Esophagus muscularis mucosa (tissue), 4 donors: ENCODE measurements at regions not wholly inside any gene's neighbourhood (a gene's known extent, or its start where the extent isn't known, plus 50 kb on each side); places are given as distances from the start of the nearest gene placed in this dataset.

ENCODE experiments used
- DNase-seq: peaks from one replicate; pipeline ENCODE4 v3.0.0-alpha.2; 2017; ENCODE audit errors: extremely low spot score
- H3K27ac ChIP-seq, 4 donors: fragments of 200-600 bp; sonication (generic); replicated peaks in 1 of 4; 1 replicate in 3 of 4; 2 replicates in 1 of 4; pipeline ENCODE4 v1.5.1; 2016 to 2019; ENCODE audit warnings: mild to moderate bottlenecking in 1 of 4
- H3K27me3 ChIP-seq, 4 donors: fragments of 200-600 bp; sonication (generic); one replicate each; pipeline versions ENCODE4 v1.5.1 to v1.6.0; 2016 to 2019
- H3K36me3 ChIP-seq, 4 donors: fragments of 200-600 bp; sonication (generic); one replicate each; pipeline ENCODE4 v1.5.1; 2016 to 2019
- H3K4me1 ChIP-seq, 4 donors: fragments of 200-600 bp; sonication (generic); one replicate each; pipeline ENCODE4 v1.5.1; 2016 to 2019
- H3K4me3 ChIP-seq, 4 donors: fragments of 200-600 bp; sonication (generic); 1 replicate in 2 of 4; 2 replicates in 2 of 4; pipeline ENCODE4 v1.5.1; 2016 to 2019; ENCODE audit warnings: mild to moderate bottlenecking in 4 of 4, moderate library complexity in 1 of 4
- H3K9me3 ChIP-seq, 4 donors: fragments of 200-600 bp; sonication (generic); 1 replicate in 3 of 4; 2 replicates in 1 of 4; pipeline ENCODE4 v1.5.1; 2016 to 2019
- CTCF ChIP-seq, 3 experiments: fragments of 200-600 bp in 2 of 3; fragments of 450-650 bp in 1 of 3; sonication (generic) in 2 of 3; IDR thresholded peaks; one replicate each; pipeline ENCODE4 v1.5.1; 2017 to 2019; ENCODE audit warnings: antibody characterized with exemption in 3 of 3, mild to moderate bottlenecking in 2 of 3, moderate library complexity in 1 of 3
- EP300 ChIP-seq: sonication (generic); formaldehyde crosslinking; IDR thresholded peaks from one replicate; pipeline ENCODE4 v1.6.1; 2017; ENCODE audit warnings: antibody characterized with exemption
- POLR2A ChIP-seq: fragments of 450-650 bp; IDR thresholded peaks from one replicate; pipeline ENCODE4 v1.6.1; 2017; ENCODE audit warnings: antibody characterized with exemption, moderate library complexity, mild to moderate bottlenecking, low read depth
- POLR2AphosphoS5 ChIP-seq, 2 donors: sonication (generic); formaldehyde crosslinking; IDR thresholded peaks; one replicate each; pipeline ENCODE4 v1.6.1; 2017; ENCODE audit warnings: antibody characterized with exemption in 2 of 2
- WGBS: methylation state at CpG from one replicate; pipeline ENCODE4 v1.1.5; 2018; 5-methylcytosine and 5-hydroxymethylcytosine counted together
- intact Hi-C: fragments of 100-400 bp; cut with DNase I; formaldehyde crosslinking; loops from one replicate; pipeline ENCODE4 v1.15.1; 2023

GRCh38 chr5:124001036-124001615 is 489.1 kb downstream of the CSNK1G3 start:
- no peaks in the 10 kb centered on the region for H3K27me3 ChIP-seq
- no peak overlapping the region for H3K27ac ChIP-seq
- H3K4me3 ChIP-seq, result no peak overlapping the region
- WGBS, result 98% methylated on average over 4 of the region's 4 CpGs
- intact Hi-C loops, result no loop called here
- peaks cover 0 to 11% (median 0%) of the 10 kb centered on the region in 4 donors for H3K4me1 ChIP-seq
- no peaks in the 10 kb centered on the region for H3K36me3 ChIP-seq
- DNase-seq, result no peak
- TF ChIP-seq POLR2AphosphoS5 (IDR thresholded peaks at IDR 0.05), result no peak
- no peak for TF ChIP-seq EP300
- no peak for TF ChIP-seq POLR2A
- TF ChIP-seq CTCF (IDR thresholded peaks at IDR 0.05), result no peak
- H3K9me3 ChIP-seq, result no peaks in the 10 kb centered on the region

GRCh38 chr5:124000538-124000937 is 488.6 kb downstream of the CSNK1G3 start:
- Histone ChIP-seq H3K36me3 (no peaks in the 10 kb centered on the region), H3K4me1 (peaks cover 0 to 11% (median 0%) of the 10 kb centered on the region in 4 donors), H3K9me3 (no peaks in the 10 kb centered on the region), H3K27me3 (no peaks in the 10 kb centered on the region), H3K4me3 (no peak overlapping the region), H3K27ac (no peak overlapping the region)
- intact Hi-C loops, result no loop called here
- TF ChIP-seq EP300, result no peak
- no peak for TF ChIP-seq CTCF (IDR thresholded peaks at IDR 0.05)
- TF ChIP-seq POLR2A, result no peak
- TF ChIP-seq POLR2AphosphoS5 (IDR thresholded peaks at IDR 0.05), result no peak
- DNase-seq, result no peak
- 29% methylated on average over 2 of the region's 2 CpGs for WGBS

- H3K36me3 ChIP-seq, result no peaks in the 10 kb centered on the region
- WGBS, result 53% methylated on average over 7 of the region's 7 CpGs
- no peak overlapping the region for H3K27ac ChIP-seq
- no peak for TF ChIP-seq EP300
- TF ChIP-seq CTCF (IDR thresholded peaks at IDR 0.05), result no peak
- TF ChIP-seq POLR2A, result no peak
- TF ChIP-seq POLR2AphosphoS5 (IDR thresholded peaks at IDR 0.05), result no peak
- no peak overlapping the region for H3K4me3 ChIP-seq
- H3K9me3 ChIP-seq, result no peaks in the 10 kb centered on the region
- no peaks in the 10 kb centered on the region for H3K27me3 ChIP-seq
- intact Hi-C loops, result no loop called here
- DNase-seq, result no peak
- peaks cover 0 to 11% (median 0%) of the 10 kb centered on the region in 4 donors for H3K4me1 ChIP-seq
Measured at GRCh38 chr5:123997462-123998215, 485.7 kb downstream of the CSNK1G3 start.

- H3K36me3 ChIP-seq, result no peaks in the 10 kb centered on the region
- H3K4me1 ChIP-seq, result peaks cover 0 to 11% (median 0%) of the 10 kb centered on the region in 4 donors
- no peak overlapping the region for H3K27ac ChIP-seq
- H3K4me3 ChIP-seq, result no peak overlapping the region
- DNase-seq, result no peak
- intact Hi-C loops, result no loop called here
- H3K9me3 ChIP-seq, result no peaks in the 10 kb centered on the region
- TF ChIP-seq EP300 (no peak), POLR2A (no peak), CTCF (IDR thresholded peaks at IDR 0.05) (no peak), POLR2AphosphoS5 (IDR thresholded peaks at IDR 0.05) (no peak)
- H3K27me3 ChIP-seq, result no peaks in the 10 kb centered on the region
Measured at GRCh38 chr5:123997064-123997461, 485.1 kb downstream of the CSNK1G3 start.
